ENCODE measurements at regions not wholly inside any gene's neighbourhood (a gene's known extent, or its start where the extent isn't known, plus 50 kb on each side); places are given as distances from the start of the nearest gene placed in this dataset.

DNA sequence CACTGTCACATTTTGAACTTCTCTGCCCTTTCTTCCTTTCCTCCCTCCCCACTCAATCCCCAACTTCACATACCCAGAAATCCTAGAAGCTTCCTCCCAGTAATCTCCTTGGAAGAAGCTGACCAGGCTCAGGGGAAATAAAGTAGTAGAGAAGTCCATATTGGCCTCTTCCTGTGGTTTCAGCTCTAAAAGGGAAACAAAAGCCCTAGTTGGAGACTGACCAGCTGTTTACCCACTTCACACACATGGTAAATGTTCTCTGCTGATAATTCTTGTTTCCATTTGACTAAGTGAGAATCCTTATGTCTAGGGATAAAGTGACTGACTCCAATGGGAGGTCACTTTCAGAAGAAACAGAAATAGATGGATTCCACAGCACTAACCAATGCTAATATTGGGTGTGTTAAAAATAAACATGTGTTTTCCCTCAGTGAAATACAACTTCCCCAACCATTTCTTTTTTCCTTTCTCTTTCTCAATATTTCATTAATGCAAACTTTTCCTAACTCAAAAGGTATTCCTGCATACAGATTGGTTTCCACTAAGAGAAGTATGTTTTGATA is 178.9 kb upstream of the DPT start:
- H3K36me3 ChIP-seq (ENCODE audit: insufficient read depth, low read length): no peaks in the 10 kb centered on the region
- no peak for DNase-seq
- Mint-ChIP-seq H3K4me1 (no peaks in the 10 kb centered on the region), H3K4me3 (no peak overlapping the region), H3K36me3 (no peaks in the 10 kb centered on the region), H3K27ac (no peak overlapping the region), H3K9me3 (no peaks in the 10 kb centered on the region), H3K27me3 (peaks cover 0 to 1% of the 10 kb centered on the region in 2 donors)
- no peak overlapping the region for H3K4me3 ChIP-seq (ENCODE audit: low read length in 2 of 2)
- no peaks in the 10 kb centered on the region for H3K27me3 ChIP-seq (ENCODE audit: insufficient read depth, low read length)
- POLR2A ChIA-PET (ENCODE audit: partially characterized antibody): no interaction called here
- CTCF ChIA-PET (ENCODE audit: partially characterized antibody): no interaction called here
- no peaks in the 10 kb centered on the region for H3K9me3 ChIP-seq (ENCODE audit: control insufficient read depth in 1 of 2, low read length in 2 of 2)
- no peak overlapping the region for H3K27ac ChIP-seq (ENCODE audit: low read depth, low read length)
- H3K4me1 ChIP-seq (ENCODE audit: insufficient read depth, low read length): no peaks in the 10 kb centered on the region
- intact Hi-C loops (cut with micrococcal nuclease): no loop called here

DNA sequence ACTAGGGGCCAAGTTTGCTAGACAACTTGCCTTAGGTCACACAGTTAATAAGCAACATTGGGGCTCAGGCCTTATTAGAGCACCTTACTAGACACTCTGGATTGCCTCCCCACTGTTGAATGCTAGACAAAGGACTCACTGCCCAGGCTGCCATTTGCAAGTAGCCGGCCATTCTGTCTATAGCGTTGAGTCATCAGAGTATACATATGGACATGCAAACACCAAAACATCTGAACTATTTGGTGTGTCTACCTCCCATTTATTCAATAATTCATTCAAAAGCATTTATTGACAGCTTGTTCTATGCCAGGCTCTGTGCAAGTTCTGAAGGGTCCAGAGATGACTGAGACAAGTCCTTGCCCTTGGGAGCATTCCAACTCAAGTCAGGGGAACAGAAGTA is 181.4 kb upstream of the DPT start:
- H3K9me3 Mint-ChIP-seq: no peaks in the 10 kb centered on the region
- intact Hi-C loops (cut with micrococcal nuclease): no loop called here
- Histone ChIP-seq H3K4me1 (ENCODE audit: insufficient read depth, low read length) (no peaks in the 10 kb centered on the region), H3K36me3 (ENCODE audit: insufficient read depth, low read length) (no peaks in the 10 kb centered on the region), H3K27ac (ENCODE audit: low read depth, low read length) (no peak overlapping the region), H3K9me3 (ENCODE audit: control insufficient read depth in 1 of 2, low read length in 2 of 2) (no peaks in the 10 kb centered on the region), H3K4me3 (ENCODE audit: low read length in 2 of 2) (no peak overlapping the region), H3K27me3 (ENCODE audit: insufficient read depth, low read length) (no peaks in the 10 kb centered on the region)
- peaks cover 0 to 4% of the 10 kb centered on the region in 2 donors for H3K27me3 Mint-ChIP-seq
- no peak overlapping the region for H3K27ac Mint-ChIP-seq
- POLR2A ChIA-PET (ENCODE audit: partially characterized antibody): no interaction called here
- H3K4me1 Mint-ChIP-seq: no peaks in the 10 kb centered on the region
- H3K4me3 Mint-ChIP-seq: no peak overlapping the region
- DNase-seq: no peak
- no peaks in the 10 kb centered on the region for H3K36me3 Mint-ChIP-seq
- CTCF ChIA-PET (ENCODE audit: partially characterized antibody): no interaction called here

DNA sequence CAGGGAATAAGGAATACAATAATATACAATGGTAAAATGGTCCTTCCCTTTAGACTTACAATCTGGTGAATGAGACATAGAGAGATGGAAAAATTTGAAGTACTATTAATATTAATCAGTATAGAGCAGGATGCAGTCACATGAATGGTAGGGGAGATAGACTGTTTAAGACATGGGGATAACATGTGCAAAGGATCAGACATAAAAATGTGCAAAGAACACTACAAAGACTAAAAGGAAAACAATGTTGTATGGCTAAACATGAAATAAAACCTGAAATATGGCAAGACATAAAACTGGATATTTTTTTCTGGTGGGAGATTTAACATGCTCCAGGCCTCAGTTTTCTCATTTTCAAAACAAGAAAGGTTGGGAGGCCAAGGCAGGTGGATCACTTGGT is 182.4 kb upstream of the DPT start:
- CTCF ChIA-PET (ENCODE audit: partially characterized antibody): no interaction called here

DNA sequence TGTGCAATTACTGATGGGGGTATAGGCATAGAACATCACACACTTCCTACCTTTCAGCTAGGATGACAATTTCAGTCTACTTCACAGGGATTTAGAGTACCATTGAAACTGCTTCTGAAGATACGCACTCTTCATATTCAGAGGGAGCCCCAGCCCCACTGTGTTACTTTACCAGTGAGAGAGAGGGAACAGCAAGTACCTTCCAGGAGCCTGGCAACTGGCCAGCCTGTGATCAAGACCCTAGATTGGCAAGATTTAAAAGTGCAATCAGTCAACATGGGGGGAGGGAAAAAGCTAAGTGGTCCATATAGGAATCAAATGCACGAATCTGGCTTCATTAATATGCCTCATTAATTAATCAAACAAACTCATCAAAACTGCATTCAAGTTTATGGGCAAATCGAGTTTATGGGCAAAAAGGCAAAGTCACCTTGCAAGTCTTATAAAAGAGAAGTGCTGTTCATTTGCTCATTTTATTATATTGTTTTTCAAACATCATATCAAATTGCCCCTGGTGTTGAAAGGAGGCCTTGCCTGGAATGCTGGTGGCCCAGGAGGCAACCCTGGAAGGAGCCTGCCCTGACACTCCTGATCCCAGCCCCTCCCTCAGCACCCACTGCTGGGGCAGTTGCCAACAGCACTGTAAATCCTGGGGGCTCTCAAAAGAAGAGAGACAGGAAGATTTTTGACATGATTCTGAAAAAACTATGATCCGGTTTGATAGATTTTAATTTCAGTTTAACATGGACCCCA is 184.9 kb upstream of the DPT start:
- Mint-ChIP-seq H3K27ac (no peak overlapping the region), H3K4me3 (no peak overlapping the region), H3K4me1 (peaks cover 0 to under 1% (median 0%) of the 10 kb centered on the region in 4 donors), H3K27me3 (peaks cover 3 to 4% of the 10 kb centered on the region in 2 donors), H3K36me3 (no peaks in the 10 kb centered on the region), H3K9me3 (no peaks in the 10 kb centered on the region)
- no peak for DNase-seq
- Histone ChIP-seq H3K4me1 (ENCODE audit: insufficient read depth, low read length) (no peaks in the 10 kb centered on the region), H3K36me3 (ENCODE audit: insufficient read depth, low read length) (no peaks in the 10 kb centered on the region), H3K27me3 (ENCODE audit: insufficient read depth, low read length) (no peaks in the 10 kb centered on the region), H3K27ac (ENCODE audit: low read depth, low read length) (no peak overlapping the region), H3K4me3 (ENCODE audit: low read length in 2 of 2) (no peak overlapping the region), H3K9me3 (ENCODE audit: control insufficient read depth in 1 of 2, low read length in 2 of 2) (no peaks in the 10 kb centered on the region)
- POLR2A ChIA-PET (ENCODE audit: partially characterized antibody): no interaction called here
- intact Hi-C loops (cut with micrococcal nuclease): no loop called here
- CTCF ChIA-PET (ENCODE audit: partially characterized antibody): no interaction called here

More for the DNA sequence above, 182.4 kb upstream of the DPT start:
- Histone ChIP-seq H3K9me3 (ENCODE audit: control insufficient read depth in 1 of 2, low read length in 2 of 2) (no peaks in the 10 kb centered on the region), H3K27ac (ENCODE audit: low read depth, low read length) (no peak overlapping the region), H3K4me1 (ENCODE audit: insufficient read depth, low read length) (no peaks in the 10 kb centered on the region), H3K27me3 (ENCODE audit: insufficient read depth, low read length) (no peaks in the 10 kb centered on the region), H3K36me3 (ENCODE audit: insufficient read depth, low read length) (no peaks in the 10 kb centered on the region), H3K4me3 (ENCODE audit: low read length in 2 of 2) (no peak overlapping the region)
- Mint-ChIP-seq H3K27ac (no peak overlapping the region), H3K4me1 (no peaks in the 10 kb centered on the region), H3K36me3 (no peaks in the 10 kb centered on the region), H3K9me3 (no peaks in the 10 kb centered on the region), H3K4me3 (no peak overlapping the region), H3K27me3 (peaks cover 0 to 4% of the 10 kb centered on the region in 2 donors)
- POLR2A ChIA-PET (ENCODE audit: partially characterized antibody): no interaction called here
- intact Hi-C loops (cut with micrococcal nuclease): no loop called here
- no peak for DNase-seq

DNA sequence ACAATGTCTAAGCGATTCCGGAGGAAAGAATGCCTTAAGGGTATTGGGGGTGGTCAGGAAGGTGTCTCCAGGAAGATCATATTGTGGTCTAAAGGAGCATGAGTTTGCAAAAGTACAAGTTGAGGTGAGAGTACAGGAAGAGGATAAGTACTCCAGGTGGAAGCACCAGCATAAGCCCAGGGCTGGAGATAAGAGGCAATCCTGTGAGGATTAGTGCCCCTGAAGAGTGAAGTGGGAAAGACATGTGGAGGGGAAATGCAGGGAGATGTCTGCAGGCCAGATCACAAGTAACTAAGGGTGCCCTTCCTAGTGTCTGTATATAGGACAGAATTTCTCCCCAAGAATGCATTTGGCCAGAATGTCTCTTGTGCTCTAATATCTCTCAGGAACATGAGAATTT is 188.3 kb upstream of the DPT start:
- no peak overlapping the region for H3K27ac ChIP-seq (ENCODE audit: low read depth, low read length)
- H3K4me3 ChIP-seq (ENCODE audit: low read length in 2 of 2): no peak overlapping the region
- H3K9me3 Mint-ChIP-seq: no peaks in the 10 kb centered on the region
- POLR2A ChIA-PET (ENCODE audit: partially characterized antibody): no interaction called here
- peaks cover 2 to 3% of the 10 kb centered on the region in 2 donors for H3K27me3 Mint-ChIP-seq
- CTCF ChIA-PET (ENCODE audit: partially characterized antibody): no interaction called here
- H3K9me3 ChIP-seq (ENCODE audit: control insufficient read depth in 1 of 2, low read length in 2 of 2): no peaks in the 10 kb centered on the region
- H3K4me1 Mint-ChIP-seq: peaks cover 3 to 11% (median 5%) of the 10 kb centered on the region in 4 donors
- no peaks in the 10 kb centered on the region for H3K27me3 ChIP-seq (ENCODE audit: insufficient read depth, low read length)
- no peaks in the 10 kb centered on the region for H3K4me1 ChIP-seq (ENCODE audit: insufficient read depth, low read length)
- H3K36me3 ChIP-seq (ENCODE audit: insufficient read depth, low read length): no peaks in the 10 kb centered on the region
- no peaks in the 10 kb centered on the region for H3K36me3 Mint-ChIP-seq
- H3K27ac Mint-ChIP-seq: no peak overlapping the region
- intact Hi-C loops (cut with micrococcal nuclease): no loop called here
- no peak for DNase-seq
- H3K4me3 Mint-ChIP-seq: no peak overlapping the region

DNA sequence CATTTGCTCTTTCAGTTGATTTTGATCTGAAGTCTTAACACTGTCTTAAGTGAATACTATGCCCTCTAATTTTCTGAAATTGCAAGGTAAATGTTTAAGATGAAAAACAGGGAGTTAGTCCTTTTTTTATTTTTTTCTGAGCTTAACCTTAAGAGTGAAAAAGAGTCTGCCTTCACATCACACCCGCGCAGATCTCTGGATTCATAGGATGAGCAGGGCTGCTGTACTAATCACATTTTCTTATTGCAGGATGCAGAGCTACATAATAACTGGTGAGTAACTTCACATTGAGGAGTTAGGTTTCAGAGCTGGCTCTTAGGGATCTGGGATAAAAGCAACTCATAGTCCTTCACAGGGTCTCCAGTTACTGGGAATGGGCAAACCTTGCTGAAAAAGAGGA is 188.7 kb upstream of the ATP1B1 start:
- Mint-ChIP-seq H3K9me3 (no peaks in the 10 kb centered on the region), H3K4me3 (no peak overlapping the region), H3K27ac (no peak overlapping the region), H3K27me3 (peaks cover 2 to 3% of the 10 kb centered on the region in 2 donors), H3K36me3 (no peaks in the 10 kb centered on the region), H3K4me1 (peaks cover 3 to 11% (median 5%) of the 10 kb centered on the region in 4 donors)
- H3K9me3 ChIP-seq (ENCODE audit: control insufficient read depth in 1 of 2, low read length in 2 of 2): no peaks in the 10 kb centered on the region
- DNase-seq: no peak
- ChIA-PET POLR2A (ENCODE audit: partially characterized antibody) (no interaction called here), CTCF (ENCODE audit: partially characterized antibody) (no interaction called here)
- H3K36me3 ChIP-seq (ENCODE audit: insufficient read depth, low read length): no peaks in the 10 kb centered on the region
- intact Hi-C loops (cut with micrococcal nuclease): no loop called here
- no peaks in the 10 kb centered on the region for H3K4me1 ChIP-seq (ENCODE audit: insufficient read depth, low read length)
- no peak overlapping the region for H3K4me3 ChIP-seq (ENCODE audit: low read length in 2 of 2)
- H3K27ac ChIP-seq (ENCODE audit: low read depth, low read length): no peak overlapping the region
- H3K27me3 ChIP-seq (ENCODE audit: insufficient read depth, low read length): no peaks in the 10 kb centered on the region

DNA sequence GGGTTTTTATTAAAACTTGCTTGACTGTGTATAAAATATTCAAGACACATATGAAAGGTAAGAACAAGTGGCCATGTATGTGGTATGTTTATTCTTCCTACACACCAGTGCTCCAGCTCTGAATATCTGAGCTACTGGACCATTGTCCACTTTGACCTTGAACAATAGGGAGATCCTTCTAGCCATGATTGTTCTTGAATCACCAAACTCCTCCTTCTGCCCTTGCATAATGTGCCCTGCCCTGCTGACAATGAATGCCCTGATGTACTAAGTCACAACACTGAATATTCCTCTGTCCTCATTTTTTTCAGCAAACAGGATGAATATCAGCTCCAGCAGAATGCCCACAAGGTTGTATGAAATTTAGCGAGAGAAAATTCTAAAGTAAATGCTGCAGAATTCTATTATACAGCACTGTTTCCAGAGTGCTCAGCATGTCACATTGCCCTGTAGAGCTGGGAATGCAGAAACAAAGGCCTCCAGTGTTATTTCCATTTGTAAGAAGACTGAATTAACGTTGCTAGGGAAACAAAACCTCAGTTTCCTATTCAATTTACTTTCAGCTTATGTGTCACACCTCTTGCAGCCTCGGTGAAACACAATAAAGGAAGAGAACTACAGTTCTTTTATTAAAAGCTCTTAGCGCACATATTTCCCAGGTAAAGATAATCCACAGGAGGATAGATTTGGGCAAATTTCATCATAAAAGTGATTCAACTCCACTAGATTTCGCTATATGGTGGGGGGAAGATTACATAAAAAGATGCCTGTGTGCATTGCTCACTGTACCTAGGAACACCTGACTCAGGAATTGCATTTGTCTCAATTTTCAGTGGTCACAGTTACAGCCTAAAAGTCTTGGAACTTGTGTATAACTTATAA is 187.4 kb upstream of the ATP1B1 start:
- no peak overlapping the region for H3K4me3 ChIP-seq (ENCODE audit: low read length in 2 of 2)
- Mint-ChIP-seq H3K36me3 (no peaks in the 10 kb centered on the region), H3K9me3 (no peaks in the 10 kb centered on the region), H3K27me3 (peaks cover 0 to 3% of the 10 kb centered on the region in 2 donors), H3K4me3 (no peak overlapping the region), H3K27ac (no peak overlapping the region), H3K4me1 (peaks cover 3 to 11% (median 5%) of the 10 kb centered on the region in 4 donors)
- no peaks in the 10 kb centered on the region for H3K9me3 ChIP-seq (ENCODE audit: control insufficient read depth in 1 of 2, low read length in 2 of 2)
- POLR2A ChIA-PET (ENCODE audit: partially characterized antibody): no interaction called here
- DNase-seq: no peak
- CTCF ChIA-PET (ENCODE audit: partially characterized antibody): no interaction called here
- intact Hi-C loops (cut with micrococcal nuclease): no loop called here
- H3K27me3 ChIP-seq (ENCODE audit: insufficient read depth, low read length): no peaks in the 10 kb centered on the region
- H3K36me3 ChIP-seq (ENCODE audit: insufficient read depth, low read length): no peaks in the 10 kb centered on the region
- no peak overlapping the region for H3K27ac ChIP-seq (ENCODE audit: low read depth, low read length)
- no peaks in the 10 kb centered on the region for H3K4me1 ChIP-seq (ENCODE audit: insufficient read depth, low read length)

All from CD4-positive, alpha-beta memory T cell (primary cell).